Stimulated activated CD8-positive, alpha-beta memory T cell treated with anti-CD3 and anti-CD28 coated beads, Interleukin-12 subunit alpha, Interleukin-12 subunit beta, amount 100 ng/mL, for 4 hours (primary cell): ENCODE measurements at regions not wholly inside any gene's neighbourhood (a gene's known extent, or its start where the extent isn't known, plus 50 kb on each side); places are given as distances from the start of the nearest gene placed in this dataset.

Experiments
- DNase-seq: peaks from one replicate; pipeline ENCODE4 v3.0.0-alpha.2; 2020; ENCODE audit warnings: low read depth

- no peak for DNase-seq
These were observed 169.3 kb downstream of the ZBTB18 start for GRCh38 chr1:244220410-244220809.

DNA sequence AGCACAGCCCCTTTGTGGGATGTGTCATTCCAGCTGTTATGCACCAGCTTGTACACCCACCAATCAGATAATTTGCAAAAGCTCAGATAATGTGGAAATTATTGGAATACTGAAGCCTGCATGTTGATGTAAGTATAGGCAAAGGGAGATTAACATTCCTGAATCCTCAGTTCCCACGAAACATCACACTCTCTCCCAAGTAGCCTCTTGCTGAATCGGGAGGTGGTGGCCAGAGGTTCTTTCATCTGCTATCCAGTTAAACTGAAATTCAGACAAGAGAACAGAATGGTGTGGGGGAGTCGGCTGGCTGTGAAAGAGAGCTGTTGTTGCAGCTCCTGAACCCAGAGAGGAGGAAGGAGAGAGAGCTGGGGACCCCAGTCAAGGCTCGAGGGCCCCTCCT lies 170.9 kb downstream of the ZBTB18 start:
- no peak for DNase-seq

- no peak for DNase-seq
These were observed 173.7 kb downstream of the ZBTB18 start for GRCh38 chr1:244224487-244225430.

GRCh38 chr1:244226435-244226834 lies 175.4 kb downstream of the ZBTB18 start:
- no peak for DNase-seq

GRCh38 chr1:244230470-244230869 lies 179.4 kb downstream of the ZBTB18 start:
- DNase-seq: no peak

DNA sequence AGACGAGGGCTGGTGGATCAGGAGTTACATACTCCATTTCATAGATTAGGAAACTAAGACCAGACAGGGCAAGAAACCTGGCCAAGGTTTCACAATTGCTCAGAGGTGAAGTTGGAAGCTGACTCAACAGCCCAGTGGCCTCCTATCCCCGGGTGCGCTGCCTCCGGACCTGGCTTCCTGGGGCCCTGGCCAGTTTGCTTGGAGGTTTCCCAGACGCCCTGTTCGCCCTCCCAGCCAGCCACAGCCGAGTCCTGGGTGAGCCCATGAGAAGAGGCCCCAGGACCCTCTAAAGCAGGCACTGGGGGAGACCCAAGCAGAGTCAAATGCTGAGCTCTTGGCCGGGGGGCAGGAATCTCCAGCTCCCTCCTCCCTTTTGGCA lies 180.1 kb downstream of the ZBTB18 start:
- DNase-seq: no peak

DNA sequence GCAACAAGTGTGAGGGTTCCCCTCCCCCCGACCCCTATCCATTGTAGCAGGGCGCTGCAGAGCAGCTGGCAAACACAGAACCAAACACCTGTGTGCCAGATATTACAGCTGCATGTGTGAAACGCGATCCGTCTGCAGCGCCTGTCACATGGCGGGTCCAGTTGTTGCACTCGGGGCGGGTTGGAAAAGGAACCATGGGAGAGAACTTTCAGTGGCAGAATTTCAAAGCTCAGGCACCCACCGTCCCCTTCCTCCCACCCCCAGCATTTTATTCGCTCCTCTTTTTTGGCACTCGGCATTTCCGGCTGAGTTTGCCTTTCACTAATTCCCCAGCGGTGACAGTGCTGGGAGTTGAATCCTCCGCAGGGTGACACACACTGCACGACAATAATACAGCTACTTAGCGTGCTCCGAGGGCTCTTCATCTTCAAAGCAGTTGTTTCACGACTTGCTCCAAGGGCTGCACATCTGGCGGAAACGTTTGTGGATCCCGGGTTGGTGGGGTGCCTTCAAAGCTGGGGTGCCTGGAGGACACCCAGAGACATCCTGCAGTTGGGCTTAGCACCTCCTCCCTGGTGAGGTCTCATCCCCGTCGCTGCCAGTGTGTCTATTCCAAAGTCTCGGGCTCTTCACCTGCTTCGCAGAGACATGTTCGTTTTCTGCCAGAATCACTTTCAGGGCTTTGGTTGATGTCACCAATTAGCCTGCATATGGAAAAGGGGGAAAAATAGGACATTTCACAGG lies 180.7 kb downstream of the ZBTB18 start:
- DNase-seq: no peak

DNA sequence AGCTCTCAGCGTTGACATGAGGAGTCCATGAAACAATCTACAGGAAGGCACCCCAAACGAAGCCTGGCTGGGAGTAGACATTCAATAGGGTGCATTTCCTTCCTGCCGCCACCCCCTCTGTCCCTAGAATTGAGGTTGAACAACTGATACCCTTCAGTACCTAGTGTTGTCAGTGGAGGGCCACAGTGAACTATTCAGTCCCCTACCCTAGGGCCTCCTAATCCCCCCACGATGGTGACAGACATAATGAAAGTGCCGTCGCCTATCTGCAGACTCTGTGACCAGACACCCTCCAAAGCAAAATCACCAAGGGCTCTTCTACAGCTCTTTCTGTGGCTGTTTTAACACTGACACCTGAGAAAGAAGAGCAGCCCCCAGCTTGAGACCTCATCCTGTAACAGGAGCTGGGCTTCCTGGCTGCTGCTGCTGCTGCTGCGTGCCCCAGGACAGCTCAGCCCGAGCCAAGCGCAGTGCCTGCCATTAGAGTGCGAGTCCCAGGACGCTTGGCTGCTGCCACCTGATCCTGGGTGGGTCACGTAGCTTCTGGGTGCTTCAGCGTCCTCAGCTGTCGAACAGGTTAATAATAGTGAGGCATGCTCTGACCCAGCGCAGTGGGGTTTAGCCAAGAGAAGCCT lies 183.0 kb downstream of the ZBTB18 start:
- DNase-seq: no peak

DNA sequence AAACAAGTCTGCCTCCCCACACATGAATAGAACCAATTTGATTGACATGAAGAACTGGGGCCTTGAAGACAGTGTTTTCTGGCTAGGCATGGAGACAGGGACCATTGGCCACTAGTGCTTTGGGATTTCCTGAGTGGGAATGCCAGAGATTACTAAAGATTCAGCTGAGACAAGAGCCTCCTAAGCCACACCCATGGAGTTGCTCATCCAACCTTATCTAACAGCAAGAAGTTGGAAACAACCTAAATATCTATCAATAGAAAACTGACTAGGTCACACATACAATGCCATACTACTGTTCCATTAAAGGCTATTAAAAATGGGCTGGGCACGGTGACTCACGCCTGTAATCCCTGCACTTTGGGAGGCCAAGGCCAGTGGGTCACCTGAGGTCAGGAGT lies 184.1 kb downstream of the ZBTB18 start:
- DNase-seq: no peak

DNA sequence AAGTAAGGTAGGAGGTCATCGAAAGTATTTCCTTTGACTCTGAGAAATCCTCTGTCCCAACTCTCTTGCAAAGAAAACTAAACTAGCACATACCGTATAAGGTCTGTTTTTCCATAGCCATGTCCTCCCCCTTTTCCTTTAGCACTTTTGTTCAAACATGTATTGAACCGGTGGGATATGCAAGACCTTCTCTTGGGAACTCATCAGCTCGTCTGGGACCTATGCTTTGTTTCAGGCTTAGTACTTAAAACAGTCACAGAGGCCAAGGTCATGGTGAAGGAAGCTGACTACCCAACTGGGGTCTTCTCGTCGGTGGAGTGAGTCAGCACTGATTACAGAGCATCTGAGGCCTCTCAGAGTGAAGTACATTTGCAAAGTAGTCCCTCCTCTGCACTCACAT lies 185.0 kb downstream of the ZBTB18 start:
- no peak for DNase-seq

DNA sequence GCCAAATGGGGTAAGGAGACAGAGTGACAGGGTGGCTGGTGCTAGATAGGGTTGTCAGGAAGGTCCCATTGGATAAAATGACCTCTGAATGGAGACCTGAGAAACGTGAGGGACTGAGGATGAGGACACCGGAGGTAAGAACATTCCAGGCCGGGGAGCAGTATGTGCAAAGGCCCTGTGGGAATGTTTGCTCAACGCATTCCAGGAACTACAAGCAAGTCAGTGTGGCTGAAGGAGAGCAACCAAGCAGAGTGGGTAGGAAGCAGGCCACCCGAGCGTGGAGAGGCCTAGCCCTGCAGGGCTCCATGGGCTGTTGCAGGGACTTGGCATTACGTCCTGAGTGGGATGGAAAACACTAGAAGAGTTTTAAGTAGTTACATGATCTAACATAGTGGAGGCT lies 185.6 kb downstream of the ZBTB18 start:
- no peak for DNase-seq

DNA sequence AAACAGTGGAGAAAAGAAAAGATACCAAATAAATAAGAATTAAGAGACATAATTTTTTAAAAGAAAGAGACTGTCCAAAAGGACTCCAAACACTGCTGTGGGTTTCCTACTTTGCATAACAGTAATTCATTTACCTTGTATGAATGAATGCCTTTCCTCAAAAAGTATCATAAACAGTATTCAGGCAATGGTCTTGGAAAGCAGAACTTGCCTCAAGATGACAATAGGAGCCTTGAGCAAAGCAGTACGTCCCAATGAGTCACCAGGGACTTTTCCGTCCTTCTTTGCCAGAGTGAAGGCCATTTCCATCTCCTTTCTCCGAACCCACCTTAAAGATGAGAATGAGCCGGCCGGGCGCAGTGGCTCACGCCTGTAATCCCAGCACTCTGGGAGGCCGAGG lies 186.4 kb downstream of the ZBTB18 start:
- DNase-seq: no peak

- DNase-seq: no peak
These were observed 188.2 kb downstream of the ZBTB18 start for GRCh38 chr1:244239261-244239770.

DNA sequence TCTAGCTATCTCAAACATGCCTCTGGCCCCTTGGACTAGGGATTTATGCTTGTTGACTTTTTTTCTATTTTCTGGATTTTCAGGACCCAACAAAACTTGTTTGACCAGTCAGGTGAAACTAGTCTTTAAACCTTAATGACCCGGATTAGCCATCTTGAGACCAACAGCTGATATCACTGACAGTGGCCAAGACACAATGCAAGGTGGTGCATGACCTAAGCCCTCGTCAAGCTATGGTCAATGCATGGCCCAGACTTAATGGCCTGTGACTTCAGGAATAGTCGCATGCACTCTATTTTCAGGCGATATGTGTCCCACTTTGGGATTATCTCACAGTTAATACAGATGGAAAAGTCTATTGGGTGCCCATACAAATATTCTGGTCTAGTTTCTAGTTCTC lies 190.4 kb downstream of the ZBTB18 start:
- no peak for DNase-seq

DNA sequence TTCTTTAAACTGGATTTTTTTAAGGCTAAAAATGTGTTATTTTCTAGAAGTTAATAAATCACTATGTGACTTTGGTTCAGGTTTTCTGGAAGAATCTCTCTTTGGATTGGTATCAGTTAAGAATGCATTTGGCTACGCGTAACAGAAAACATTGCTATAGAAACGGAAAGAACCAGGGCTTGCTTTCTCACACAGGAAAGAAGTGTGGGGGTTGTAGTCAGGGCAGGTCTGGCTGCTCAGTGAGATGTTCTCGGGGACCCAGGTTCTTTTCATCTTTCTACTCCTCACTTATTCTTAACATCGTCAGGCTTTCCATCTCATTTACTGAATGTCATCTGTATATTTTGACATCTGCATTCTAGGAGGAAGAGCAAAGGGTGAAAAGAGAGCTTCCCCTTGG lies 191.4 kb downstream of the ZBTB18 start:
- DNase-seq: no peak

GRCh38 chr1:244246334-244246733 lies 195.3 kb downstream of the ZBTB18 start:
- DNase-seq: no peak

GRCh38 chr1:244248426-244248825 lies 197.3 kb downstream of the ZBTB18 start:
- DNase-seq: no peak

GRCh38 chr1:244252211-244252610 lies 199.5 kb downstream of the ADSS2 start:
- no peak for DNase-seq

GRCh38 chr1:244254467-244254866 lies 197.2 kb downstream of the ADSS2 start:
- no peak for DNase-seq

DNA sequence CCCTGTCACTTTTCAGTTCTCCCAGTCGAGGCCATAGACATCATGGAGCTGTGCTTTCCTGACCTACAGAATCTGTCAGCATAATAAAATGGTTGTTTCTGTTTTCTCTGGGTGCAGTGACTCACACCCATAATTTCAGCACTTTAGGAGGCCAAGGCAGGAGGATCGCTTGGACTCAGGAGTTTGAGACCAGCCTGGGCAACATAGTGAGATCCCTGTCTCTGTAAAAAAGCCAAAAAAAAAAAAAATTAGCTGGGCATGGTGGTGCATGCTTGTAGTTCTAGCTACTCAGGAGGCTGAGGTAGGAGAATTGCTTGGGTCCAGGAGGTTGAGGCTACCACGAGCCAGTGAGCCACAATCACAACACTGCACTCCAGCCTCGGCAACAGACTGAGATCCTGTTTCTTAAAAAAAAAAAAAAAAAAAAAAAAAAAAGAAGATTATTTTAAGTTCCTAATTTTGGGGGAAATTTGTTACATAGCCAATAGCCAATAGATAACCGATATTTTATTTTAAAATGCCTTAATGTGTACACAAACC lies 196.2 kb downstream of the ADSS2 start:
- DNase-seq: no peak

- DNase-seq: no peak
These were observed 195.5 kb downstream of the ADSS2 start for GRCh38 chr1:244256086-244256676.

- DNase-seq: no peak
These were observed 187.5 kb downstream of the ADSS2 start for GRCh38 chr1:244264163-244264562.
